ENCODE measurements at regions not wholly inside any gene's neighbourhood (a gene's known extent, or its start where the extent isn't known, plus 50 kb on each side); places are given as distances from the start of the nearest gene placed in this dataset.

- no peak for TF ChIP-seq CTCF (IDR thresholded peaks at IDR 0.05)
- TF ChIP-seq POLR2A (IDR thresholded peaks at IDR 0.05) = no peak
Observed at GRCh38 chr13:57823704-57824103, 192.2 kb downstream of the PCDH17 start.

All from tibial nerve (tissue), 3 donors.